ENCODE measurements at regions not wholly inside any gene's neighbourhood (a gene's known extent, or its start where the extent isn't known, plus 50 kb on each side); places are given as distances from the start of the nearest gene placed in this dataset.

DNA sequence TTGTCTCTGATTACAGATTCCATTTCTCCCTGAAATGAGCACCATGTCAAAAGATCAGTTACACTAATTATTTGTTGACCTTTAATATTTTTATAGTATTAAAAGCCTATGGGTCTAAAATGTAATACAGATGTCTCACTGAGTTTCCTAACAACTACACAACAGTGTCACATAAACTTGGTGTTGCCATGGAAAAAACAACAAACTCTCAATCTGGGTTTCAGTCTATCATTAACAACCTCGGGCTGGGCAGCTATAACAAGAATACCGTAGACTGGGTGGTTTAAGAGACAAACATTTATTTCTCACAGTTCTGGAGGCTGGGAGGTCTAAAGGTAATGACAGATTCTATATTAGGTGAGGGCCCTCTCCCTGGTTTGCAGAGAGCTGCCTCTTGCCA, 407.1 kb downstream of the HNRNPD start:
- no peak overlapping the region for H3K4me3 ChIP-seq (ENCODE audit: low read length)
- no peaks in the 10 kb centered on the region for H3K27me3 ChIP-seq (ENCODE audit: control insufficient read depth, low read length)
- no peak overlapping the region for H3K4me2 ChIP-seq (ENCODE audit: low read length)
- H3K36me3 ChIP-seq (ENCODE audit: control insufficient read depth, low read length), result no peaks in the 10 kb centered on the region
- TF ChIP-seq, protein P1, sequence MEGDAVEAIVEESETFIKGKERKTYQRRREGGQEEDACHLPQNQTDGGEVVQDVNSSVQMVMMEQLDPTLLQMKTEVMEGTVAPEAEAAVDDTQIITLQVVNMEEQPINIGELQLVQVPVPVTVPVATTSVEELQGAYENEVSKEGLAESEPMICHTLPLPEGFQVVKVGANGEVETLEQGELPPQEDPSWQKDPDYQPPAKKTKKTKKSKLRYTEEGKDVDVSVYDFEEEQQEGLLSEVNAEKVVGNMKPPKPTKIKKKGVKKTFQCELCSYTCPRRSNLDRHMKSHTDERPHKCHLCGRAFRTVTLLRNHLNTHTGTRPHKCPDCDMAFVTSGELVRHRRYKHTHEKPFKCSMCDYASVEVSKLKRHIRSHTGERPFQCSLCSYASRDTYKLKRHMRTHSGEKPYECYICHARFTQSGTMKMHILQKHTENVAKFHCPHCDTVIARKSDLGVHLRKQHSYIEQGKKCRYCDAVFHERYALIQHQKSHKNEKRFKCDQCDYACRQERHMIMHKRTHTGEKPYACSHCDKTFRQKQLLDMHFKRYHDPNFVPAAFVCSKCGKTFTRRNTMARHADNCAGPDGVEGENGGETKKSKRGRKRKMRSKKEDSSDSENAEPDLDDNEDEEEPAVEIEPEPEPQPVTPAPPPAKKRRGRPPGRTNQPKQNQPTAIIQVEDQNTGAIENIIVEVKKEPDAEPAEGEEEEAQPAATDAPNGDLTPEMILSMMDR (IDR thresholded peaks at IDR 0.05; ENCODE audit: low read depth, low read length, poor library complexity, severe bottlenecking), result no peak
- TF ChIP-seq EZH2phosphoT487 (IDR thresholded peaks at IDR 0.05; ENCODE audit: borderline replicate concordance, low read length), result no peak
- no peaks in the 10 kb centered on the region for H3K4me1 ChIP-seq (ENCODE audit: control insufficient read depth, low read length)
- H3K9me2 ChIP-seq (replicated peaks; ENCODE audit: control insufficient read depth, low read length), result no peaks in the 10 kb centered on the region
- no peaks in the 10 kb centered on the region for H3F3A ChIP-seq (ENCODE audit: control insufficient read depth, insufficient read depth)
- no peaks in the 10 kb centered on the region for H3K9me3 ChIP-seq (ENCODE audit: control insufficient read depth, insufficient read depth, low read length)
- no peaks in the 10 kb centered on the region for H3K79me2 ChIP-seq (ENCODE audit: control insufficient read depth, low read length)
- H3K27ac ChIP-seq (ENCODE audit: low read depth, low read length), result no peak overlapping the region
- H4K20me1 ChIP-seq (ENCODE audit: control insufficient read depth, insufficient read depth, low read depth, low read length), result no peaks in the 10 kb centered on the region

DNA sequence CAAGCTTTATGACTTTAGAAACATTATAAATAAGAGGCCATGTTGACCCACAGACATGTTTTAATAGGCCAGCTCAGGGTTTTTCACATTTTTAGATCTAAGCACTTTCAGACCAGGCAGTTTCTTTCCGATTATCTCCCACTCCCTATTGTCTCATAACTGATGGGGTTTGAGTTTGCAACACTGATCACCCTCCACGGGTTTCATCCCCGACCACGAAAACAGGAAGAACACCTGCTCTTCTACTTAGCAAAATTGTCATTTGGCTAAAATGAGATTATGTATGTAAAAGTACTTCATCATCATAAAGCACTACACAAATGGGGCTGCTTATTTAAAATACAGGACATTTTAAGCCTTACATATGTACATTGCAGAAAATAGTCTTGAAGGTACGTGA, 407.9 kb downstream of the HNRNPD start:
- H3K9me3 ChIP-seq (ENCODE audit: control insufficient read depth, insufficient read depth, low read length), result no peaks in the 10 kb centered on the region
- H3K27me3 ChIP-seq (ENCODE audit: control insufficient read depth, low read length), result no peaks in the 10 kb centered on the region
- no peaks in the 10 kb centered on the region for H4K20me1 ChIP-seq (ENCODE audit: control insufficient read depth, insufficient read depth, low read depth, low read length)
- no peak overlapping the region for H3K27ac ChIP-seq (ENCODE audit: low read depth, low read length)
- no peak overlapping the region for H3K4me2 ChIP-seq (ENCODE audit: low read length)
- no peaks in the 10 kb centered on the region for H3K4me1 ChIP-seq (ENCODE audit: control insufficient read depth, low read length)
- H3K9me2 ChIP-seq (replicated peaks; ENCODE audit: control insufficient read depth, low read length), result no peaks in the 10 kb centered on the region
- H3K79me2 ChIP-seq (ENCODE audit: control insufficient read depth, low read length), result no peaks in the 10 kb centered on the region
- no peak overlapping the region for H3K4me3 ChIP-seq (ENCODE audit: low read length)
- H3K36me3 ChIP-seq (ENCODE audit: control insufficient read depth, low read length), result no peaks in the 10 kb centered on the region
- TF ChIP-seq, protein P1 (IDR thresholded peaks at IDR 0.05; ENCODE audit: low read depth, low read length, poor library complexity, severe bottlenecking), result no peak
- TF ChIP-seq EZH2phosphoT487 (IDR thresholded peaks at IDR 0.05; ENCODE audit: borderline replicate concordance, low read length), result no peak
- H3F3A ChIP-seq (ENCODE audit: control insufficient read depth, insufficient read depth), result no peaks in the 10 kb centered on the region

DNA sequence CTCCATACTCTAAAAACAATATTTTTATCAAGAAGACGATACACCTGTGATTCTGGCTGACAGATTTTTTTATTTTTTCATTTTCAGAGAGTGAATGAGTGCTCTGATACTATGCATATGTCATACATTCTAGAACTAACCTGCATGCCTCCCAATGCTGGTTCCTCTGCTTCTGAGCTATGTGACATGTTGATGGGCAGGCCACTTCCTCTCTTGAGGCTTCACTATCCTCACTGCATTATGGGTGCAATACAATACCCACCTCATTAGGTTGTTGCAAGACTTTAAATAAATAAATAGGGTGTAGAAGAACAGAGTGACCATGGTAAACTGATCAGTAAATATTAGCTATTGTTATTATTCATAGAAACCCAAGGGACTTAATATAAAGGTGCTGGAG, 408.3 kb downstream of the HNRNPD start:
- Histone ChIP-seq H3K9me2 (replicated peaks; ENCODE audit: control insufficient read depth, low read length) (no peaks in the 10 kb centered on the region), H3K9me3 (ENCODE audit: control insufficient read depth, insufficient read depth, low read length) (no peaks in the 10 kb centered on the region), H3K27ac (ENCODE audit: low read depth, low read length) (no peak overlapping the region), H3F3A (ENCODE audit: control insufficient read depth, insufficient read depth) (no peaks in the 10 kb centered on the region), H4K20me1 (ENCODE audit: control insufficient read depth, insufficient read depth, low read depth, low read length) (no peaks in the 10 kb centered on the region), H3K36me3 (ENCODE audit: control insufficient read depth, low read length) (no peaks in the 10 kb centered on the region), H3K4me2 (ENCODE audit: low read length) (no peak overlapping the region), H3K4me3 (ENCODE audit: low read length) (no peak overlapping the region), H3K79me2 (ENCODE audit: control insufficient read depth, low read length) (no peaks in the 10 kb centered on the region), H3K27me3 (ENCODE audit: control insufficient read depth, low read length) (no peaks in the 10 kb centered on the region), H3K4me1 (ENCODE audit: control insufficient read depth, low read length) (no peaks in the 10 kb centered on the region)
- no peak for TF ChIP-seq EZH2phosphoT487 (IDR thresholded peaks at IDR 0.05; ENCODE audit: borderline replicate concordance, low read length)
- TF ChIP-seq, protein P1 (IDR thresholded peaks at IDR 0.05; ENCODE audit: low read depth, low read length, poor library complexity, severe bottlenecking), result no peak

DNA sequence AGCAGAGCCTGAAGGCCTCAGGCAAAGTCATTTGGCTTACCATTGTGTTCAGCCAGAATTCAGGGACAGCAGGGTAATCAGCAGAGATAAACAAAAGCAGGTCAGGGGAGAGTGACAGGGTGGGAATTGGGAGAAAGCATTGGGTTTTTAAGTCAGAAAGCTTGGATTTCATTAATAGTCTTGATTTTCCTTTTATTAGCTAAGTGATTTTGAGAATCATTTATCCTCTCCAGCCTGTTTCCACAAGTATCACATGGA, 410.1 kb downstream of the HNRNPD start:
- H3K27ac ChIP-seq (ENCODE audit: low read depth, low read length), result no peak overlapping the region
- H3K4me1 ChIP-seq (ENCODE audit: control insufficient read depth, low read length), result no peaks in the 10 kb centered on the region
- no peak overlapping the region for H3K4me2 ChIP-seq (ENCODE audit: low read length)
- TF ChIP-seq, protein P1 (IDR thresholded peaks at IDR 0.05; ENCODE audit: low read depth, low read length, poor library complexity, severe bottlenecking), result no peak
- no peaks in the 10 kb centered on the region for H3K79me2 ChIP-seq (ENCODE audit: control insufficient read depth, low read length)
- H3K4me3 ChIP-seq (ENCODE audit: low read length), result no peak overlapping the region
- H3K9me3 ChIP-seq (ENCODE audit: control insufficient read depth, insufficient read depth, low read length), result no peaks in the 10 kb centered on the region
- no peaks in the 10 kb centered on the region for H3F3A ChIP-seq (ENCODE audit: control insufficient read depth, insufficient read depth)
- H4K20me1 ChIP-seq (ENCODE audit: control insufficient read depth, insufficient read depth, low read depth, low read length), result no peaks in the 10 kb centered on the region
- H3K9me2 ChIP-seq (replicated peaks; ENCODE audit: control insufficient read depth, low read length), result no peaks in the 10 kb centered on the region
- H3K27me3 ChIP-seq (ENCODE audit: control insufficient read depth, low read length), result no peaks in the 10 kb centered on the region
- H3K36me3 ChIP-seq (ENCODE audit: control insufficient read depth, low read length), result no peaks in the 10 kb centered on the region

Data from DOHH2 (cell line).